SK-N-SH (cell line): ENCODE measurements at regions not wholly inside any gene's neighbourhood (a gene's known extent, or its start where the extent isn't known, plus 50 kb on each side); places are given as distances from the start of the nearest gene placed in this dataset.

Source experiments
- CTCF ChIA-PET: fragments of 300-600, 350-600 bp; formaldehyde crosslinking; extraction: SDS; loops from one replicate; lab custom pipeline; 2021; lab: Yijun Ruan, JAX
- POLR2A ChIA-PET: fragments of 350-600 bp; sonication (Branson Sonifier 250); formaldehyde crosslinking; extraction: SDS; loops from one replicate; lab custom pipeline; 2020; ENCODE audit warnings: antibody characterized with exemption, inconsistent platforms; lab: Yijun Ruan, JAX
- DNase-seq: peaks from one replicate; pipeline ENCODE4 v3.0.0; 2012
- H2AFZ ChIP-seq: fragments of 200-600 bp; sonication (generic); 2 replicates; pipeline ENCODE4 v1.8.1; 2016; ENCODE audit warnings: antibody characterized with exemption, mild to moderate bottlenecking, low read depth
- H3F3A ChIP-seq: fragments of 200-600 bp; sonication (generic); replicated peaks from 2 replicates; pipeline ENCODE3; 2016; ENCODE audit warnings: antibody characterized with exemption, mild to moderate bottlenecking; ENCODE audit not compliant: insufficient read depth
- H3K27ac ChIP-seq, 2 experiments: fragments of 200-500 bp in 1 of 2; fragments of 200-600 bp in 1 of 2; sonication (Bioruptor generic) in 1 of 2; sonication (generic), shearing (Covaris generic) in 1 of 2; 2 replicates each; pipeline versions ENCODE4 v1.5.1 to v1.6.1; 2014 to 2016; ENCODE audit warnings: low read depth in 2 of 2, inconsistent platforms in 1 of 2, low read length in 1 of 2, mild to moderate bottlenecking in 1 of 2, mixed read lengths in 1 of 2
- H3K27me3 ChIP-seq: fragments of 200-600 bp; sonication (generic), shearing (Covaris generic); 2 replicates; pipeline ENCODE4 v1.6.1; 2016; ENCODE audit warnings: mixed run types; ENCODE audit not compliant: insufficient read depth
- H3K36me3 ChIP-seq, 2 experiments: fragments of 200-500 bp in 1 of 2; fragments of 200-600 bp in 1 of 2; sonication (Bioruptor generic) in 1 of 2; sonication (generic) in 1 of 2; replicated peaks in 1 of 2; 2 replicates each; pipeline versions ENCODE3 to v1.5.1; 2014 to 2016; ENCODE audit warnings: low read length in 1 of 2, mild to moderate bottlenecking in 1 of 2; ENCODE audit not compliant: insufficient read depth in 2 of 2, control insufficient read depth in 1 of 2
- H3K4me1 ChIP-seq, 2 experiments: fragments of 200-500 bp in 1 of 2; fragments of 200-600 bp in 1 of 2; sonication (Bioruptor generic) in 1 of 2; sonication (generic), shearing (Covaris generic) in 1 of 2; 2 replicates each; pipeline versions ENCODE4 v1.5.1 to v1.6.1; 2014 to 2016; ENCODE audit warnings: low read depth in 1 of 2, low read length in 1 of 2, mixed run types in 1 of 2; ENCODE audit not compliant: insufficient read depth in 2 of 2, control insufficient read depth in 1 of 2
- H3K4me2 ChIP-seq: fragments of 200-600 bp; sonication (generic), shearing (Covaris generic); 2 replicates; pipeline ENCODE4 v1.6.1; 2017; ENCODE audit warnings: mixed run types
- H3K4me3 ChIP-seq, 2 experiments: fragments of 200-500 bp in 1 of 2; fragments of 200-600 bp in 1 of 2; sonication (Bioruptor generic) in 1 of 2; sonication (generic), shearing (Covaris generic) in 1 of 2; 2 replicates each; pipeline versions ENCODE4 v1.5.1 to v1.8.1; 2014 to 2016; ENCODE audit warnings: low read depth in 2 of 2, inconsistent platforms in 1 of 2, low read length in 1 of 2, mild to moderate bottlenecking in 1 of 2, mixed read lengths in 1 of 2, moderate library complexity in 1 of 2
- H3K79me2 ChIP-seq: fragments of 200-600 bp; sonication (generic); 2 replicates; pipeline ENCODE4 v1.8.1; 2017; ENCODE audit warnings: mild to moderate bottlenecking; ENCODE audit not compliant: insufficient read depth
- H3K9ac ChIP-seq: fragments of 200-600 bp; sonication (generic); 2 replicates; pipeline ENCODE4 v1.6.1; 2017; ENCODE audit warnings: mixed run types
- H3K9me2 ChIP-seq: fragments of 200-600 bp; sonication (generic); 2 replicates; pipeline ENCODE4 v1.6.1; 2017; ENCODE audit warnings: mixed run types
- H3K9me3 ChIP-seq: fragments of 200-600 bp; sonication (generic); 2 replicates; pipeline ENCODE4 v1.6.1; 2017; ENCODE audit warnings: mixed run types, mild to moderate bottlenecking, moderate library complexity
- H4K20me1 ChIP-seq: fragments of 200-600 bp; sonication (generic); 2 replicates; pipeline ENCODE4 v1.6.1; 2017; ENCODE audit warnings: mild to moderate bottlenecking, mixed run types; ENCODE audit not compliant: insufficient read depth
- CHD2 ChIP-seq: fragments of 150-350 bp; IDR thresholded peaks from 2 replicates; pipeline ENCODE4 v1.6.1; 2018; ENCODE audit warnings: low read length; ENCODE audit not compliant: partially characterized antibody
- EP300 ChIP-seq, 2 experiments: IDR thresholded peaks; 2 replicates each; pipeline versions ENCODE4 v1.4.0 to v1.6.1; 2012; ENCODE audit warnings: borderline replicate concordance in 1 of 2, low read depth in 1 of 2, low read length in 1 of 2
- EZH2phosphoT487 ChIP-seq: fragments of 200-600 bp; sonication (generic); IDR thresholded peaks from 2 replicates; pipeline ENCODE4 v1.6.1; 2017; ENCODE audit warnings: low read depth, mixed run types, mild to moderate bottlenecking, antibody characterized with exemption, moderate library complexity, borderline replicate concordance
- FOSL2 ChIP-seq: IDR thresholded peaks from 2 replicates; pipeline ENCODE4 v1.4.0; 2012; ENCODE audit warnings: low read depth, mild to moderate bottlenecking, moderate library complexity, borderline replicate concordance
- FOXJ3 ChIP-seq: sonication (generic); formaldehyde crosslinking; IDR thresholded peaks from 2 replicates; pipeline ENCODE4 v1.5.1; 2020; ENCODE audit warnings: mild to moderate bottlenecking, missing genetic modification reagents
- GABPA ChIP-seq: IDR thresholded peaks from 2 replicates; pipeline ENCODE4 v1.4.0; 2012; ENCODE audit warnings: low read depth, mild to moderate bottlenecking
- GATA2 ChIP-seq: sonication (generic); formaldehyde crosslinking; IDR thresholded peaks from 2 replicates; pipeline ENCODE4 v1.5.0; 2020; ENCODE audit warnings: mild to moderate bottlenecking, missing genetic modification reagents
- JUND ChIP-seq: IDR thresholded peaks from 2 replicates; pipeline ENCODE4 v1.4.0; 2012
- RCOR1 ChIP-seq: fragments of 150-350 bp; IDR thresholded peaks from 2 replicates; pipeline ENCODE4 v1.6.1; 2017; ENCODE audit warnings: antibody characterized with exemption, low read length
- RFX5 ChIP-seq: IDR thresholded peaks from 2 replicates; pipeline ENCODE4 v1.6.1; 2012; ENCODE audit warnings: mild to moderate bottlenecking, improper control_type of control experiment, low read length
- RXRA ChIP-seq: IDR thresholded peaks from 2 replicates; pipeline ENCODE4 v1.4.0; 2012; ENCODE audit warnings: low read depth, mild to moderate bottlenecking, borderline replicate concordance
- TAF1 ChIP-seq: IDR thresholded peaks from 2 replicates; pipeline ENCODE4 v1.6.1; 2012; ENCODE audit warnings: low read depth, mild to moderate bottlenecking, low read length, moderate library complexity, borderline replicate concordance
- YY1 ChIP-seq: IDR thresholded peaks from 2 replicates; pipeline ENCODE4 v1.4.0; 2012; ENCODE audit warnings: low read depth, mild to moderate bottlenecking
- WGBS: methylation state at CpG from one replicate; pipeline ENCODE4 v1.1.6; 2017; ENCODE audit warnings: low lambda C conversion rate; 5-methylcytosine and 5-hydroxymethylcytosine counted together
- TF ChIP-seq, protein P1 (sequence below): fragments of 150-350 bp; IDR thresholded peaks from 2 replicates; pipeline ENCODE4 v1.6.1; 2016; ENCODE audit warnings: mild to moderate bottlenecking, low read depth, low read length
- TF ChIP-seq, protein P2 (sequence below): fragments of 200-600 bp; sonication (generic); IDR thresholded peaks from 2 replicates; pipeline ENCODE4 v1.6.1; 2017; ENCODE audit warnings: antibody characterized with exemption, mild to moderate bottlenecking, moderate library complexity
- TF ChIP-seq, protein P3 (sequence below): IDR thresholded peaks from 2 replicates; pipeline ENCODE4 v1.4.0; 2012; ENCODE audit warnings: low read depth
- TF ChIP-seq, protein P4 (sequence below): IDR thresholded peaks from 2 replicates; pipeline ENCODE4; 2012

DNA sequence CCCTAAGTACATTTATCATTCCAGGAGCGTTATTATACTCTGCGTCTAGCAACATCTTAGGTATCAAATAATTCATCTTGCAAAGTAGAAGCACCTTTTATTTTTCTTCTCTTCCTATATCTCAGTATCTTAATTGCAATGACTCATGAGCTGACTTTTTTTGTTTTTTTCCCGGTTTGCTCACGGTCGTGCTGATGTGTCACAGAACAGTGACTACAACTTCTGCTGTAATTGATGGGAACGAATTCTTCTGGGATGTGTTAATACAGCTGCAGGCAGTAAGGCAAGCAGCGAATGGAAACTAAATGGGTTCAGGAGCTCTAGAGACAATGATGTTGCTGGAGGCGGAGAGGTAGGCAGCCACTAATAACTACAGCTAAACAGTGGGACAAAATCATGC is 89.8 kb upstream of the TMPRSS15 start:
- Histone ChIP-seq H3K27ac (no peak overlapping the region), H3K4me1 (no peaks in the 10 kb centered on the region), H3K4me2 (no peak overlapping the region), H3K79me2 (no peaks in the 10 kb centered on the region), H3F3A (no peaks in the 10 kb centered on the region), H2AFZ (no peak overlapping the region), H3K36me3 (no peaks in the 10 kb centered on the region), H3K9me2 (no peaks in the 10 kb centered on the region), H3K9me3 (no peaks in the 10 kb centered on the region), H3K4me3 (no peak overlapping the region), H3K9ac (no peak overlapping the region), H4K20me1 (no peaks in the 10 kb centered on the region), H3K27me3 (no peaks in the 10 kb centered on the region)
- TF ChIP-seq GABPA (no peak), RFX5 (no peak), FOSL2 (no peak), JUND (no peak), TAF1 (no peak), RCOR1 (no peak), GATA2 (CRISPR knock-in tag) (no peak), RXRA (no peak), EZH2phosphoT487 (no peak), EP300 (IDR thresholded peaks at IDR 0.05; ENCODE audit: borderline replicate concordance in 1 of 2, low read depth in 1 of 2, low read length in 1 of 2) (no peak), YY1 (no peak), CHD2 (no peak), FOXJ3 (no peak)
- TF ChIP-seq, protein P1, sequence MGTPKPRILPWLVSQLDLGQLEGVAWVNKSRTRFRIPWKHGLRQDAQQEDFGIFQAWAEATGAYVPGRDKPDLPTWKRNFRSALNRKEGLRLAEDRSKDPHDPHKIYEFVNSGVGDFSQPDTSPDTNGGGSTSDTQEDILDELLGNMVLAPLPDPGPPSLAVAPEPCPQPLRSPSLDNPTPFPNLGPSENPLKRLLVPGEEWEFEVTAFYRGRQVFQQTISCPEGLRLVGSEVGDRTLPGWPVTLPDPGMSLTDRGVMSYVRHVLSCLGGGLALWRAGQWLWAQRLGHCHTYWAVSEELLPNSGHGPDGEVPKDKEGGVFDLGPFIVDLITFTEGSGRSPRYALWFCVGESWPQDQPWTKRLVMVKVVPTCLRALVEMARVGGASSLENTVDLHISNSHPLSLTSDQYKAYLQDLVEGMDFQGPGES, result no peak
- TF ChIP-seq, protein P2, sequence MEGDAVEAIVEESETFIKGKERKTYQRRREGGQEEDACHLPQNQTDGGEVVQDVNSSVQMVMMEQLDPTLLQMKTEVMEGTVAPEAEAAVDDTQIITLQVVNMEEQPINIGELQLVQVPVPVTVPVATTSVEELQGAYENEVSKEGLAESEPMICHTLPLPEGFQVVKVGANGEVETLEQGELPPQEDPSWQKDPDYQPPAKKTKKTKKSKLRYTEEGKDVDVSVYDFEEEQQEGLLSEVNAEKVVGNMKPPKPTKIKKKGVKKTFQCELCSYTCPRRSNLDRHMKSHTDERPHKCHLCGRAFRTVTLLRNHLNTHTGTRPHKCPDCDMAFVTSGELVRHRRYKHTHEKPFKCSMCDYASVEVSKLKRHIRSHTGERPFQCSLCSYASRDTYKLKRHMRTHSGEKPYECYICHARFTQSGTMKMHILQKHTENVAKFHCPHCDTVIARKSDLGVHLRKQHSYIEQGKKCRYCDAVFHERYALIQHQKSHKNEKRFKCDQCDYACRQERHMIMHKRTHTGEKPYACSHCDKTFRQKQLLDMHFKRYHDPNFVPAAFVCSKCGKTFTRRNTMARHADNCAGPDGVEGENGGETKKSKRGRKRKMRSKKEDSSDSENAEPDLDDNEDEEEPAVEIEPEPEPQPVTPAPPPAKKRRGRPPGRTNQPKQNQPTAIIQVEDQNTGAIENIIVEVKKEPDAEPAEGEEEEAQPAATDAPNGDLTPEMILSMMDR, result no peak
- TF ChIP-seq, protein P3, sequence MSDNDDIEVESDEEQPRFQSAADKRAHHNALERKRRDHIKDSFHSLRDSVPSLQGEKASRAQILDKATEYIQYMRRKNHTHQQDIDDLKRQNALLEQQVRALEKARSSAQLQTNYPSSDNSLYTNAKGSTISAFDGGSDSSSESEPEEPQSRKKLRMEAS, result no peak
- TF ChIP-seq, protein P4, sequence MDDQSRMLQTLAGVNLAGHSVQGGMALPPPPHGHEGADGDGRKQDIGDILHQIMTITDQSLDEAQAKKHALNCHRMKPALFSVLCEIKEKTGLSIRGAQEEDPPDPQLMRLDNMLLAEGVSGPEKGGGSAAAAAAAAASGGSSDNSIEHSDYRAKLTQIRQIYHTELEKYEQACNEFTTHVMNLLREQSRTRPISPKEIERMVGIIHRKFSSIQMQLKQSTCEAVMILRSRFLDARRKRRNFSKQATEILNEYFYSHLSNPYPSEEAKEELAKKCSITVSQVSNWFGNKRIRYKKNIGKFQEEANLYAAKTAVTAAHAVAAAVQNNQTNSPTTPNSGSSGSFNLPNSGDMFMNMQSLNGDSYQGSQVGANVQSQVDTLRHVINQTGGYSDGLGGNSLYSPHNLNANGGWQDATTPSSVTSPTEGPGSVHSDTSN, result no peak
- DNase-seq, result no peak
- CTCF ChIA-PET, result no interaction called here
- 22% methylated on average over 8 of the region's 8 CpGs for WGBS
- POLR2A ChIA-PET, result no interaction called here
